ENCODE measurements at regions not wholly inside any gene's neighbourhood (a gene's known extent, or its start where the extent isn't known, plus 50 kb on each side); places are given as distances from the start of the nearest gene placed in this dataset.

- H3K27ac ChIP-seq: no peak overlapping the region
- H3K4me1 ChIP-seq: no peaks in the 10 kb centered on the region
- ATAC-seq (ENCODE audit: low FRiP score in 2 of 2) (no peak), DNase-seq (no peak)
- H3K4me3 ChIP-seq: no peak overlapping the region
- H3K36me3 ChIP-seq: no peaks in the 10 kb centered on the region
- H3K9me3 ChIP-seq: no peaks in the 10 kb centered on the region
- WGBS, 2 donors: 88 to 94% methylated on average over 5 of the region's 5 CpGs
- H3K27me3 ChIP-seq: no peaks in the 10 kb centered on the region
- TF ChIP-seq POLR2AphosphoS5 (IDR thresholded peaks at IDR 0.05) (no peak), CTCF (IDR thresholded peaks at IDR 0.05) (no peak), POLR2A (IDR thresholded peaks at IDR 0.05) (no peak), EP300 (IDR thresholded peaks at IDR 0.05) (no peak)
Observed at GRCh38 chr1:220342853-220343252, 70.6 kb upstream of the RAB3GAP2 start.

GRCh38 chr1:220341126-220341525 is 68.9 kb upstream of the RAB3GAP2 start:
- no peak for DNase-seq
- Histone ChIP-seq H3K36me3 (no peaks in the 10 kb centered on the region), H3K27me3 (no peaks in the 10 kb centered on the region), H3K27ac (no peak overlapping the region), H3K4me3 (no peak overlapping the region), H3K9me3 (no peaks in the 10 kb centered on the region), H3K4me1 (no peaks in the 10 kb centered on the region)
- WGBS, 2 donors: 81 to 86% methylated on average over 1 of the region's 1 CpG
- TF ChIP-seq POLR2AphosphoS5 (IDR thresholded peaks at IDR 0.05) (no peak), POLR2A (IDR thresholded peaks at IDR 0.05) (no peak), CTCF (IDR thresholded peaks at IDR 0.05) (no peak), EP300 (IDR thresholded peaks at IDR 0.05) (no peak)
- ATAC-seq (ENCODE audit: low FRiP score in 2 of 2): no peak

- no peaks in the 10 kb centered on the region for H3K9me3 ChIP-seq
- no peak for ATAC-seq (ENCODE audit: low FRiP score in 2 of 2)
- no peaks in the 10 kb centered on the region for H3K27me3 ChIP-seq
- H3K27ac ChIP-seq: no peak overlapping the region
- no peaks in the 10 kb centered on the region for H3K36me3 ChIP-seq
- TF ChIP-seq CTCF (IDR thresholded peaks at IDR 0.05): no peak
- WGBS, 2 donors: 88 to 94% methylated on average over 1 of the region's 1 CpG
- no peak overlapping the region for H3K4me3 ChIP-seq
- DNase-seq: no peak
- H3K4me1 ChIP-seq: no peaks in the 10 kb centered on the region
Observed at GRCh38 chr1:220339581-220339980, 67.3 kb upstream of the RAB3GAP2 start.

GRCh38 chr1:220338759-220339158 is 66.5 kb upstream of the RAB3GAP2 start:
- H3K36me3 ChIP-seq: no peaks in the 10 kb centered on the region
- no peak for ATAC-seq (ENCODE audit: low FRiP score in 2 of 2)
- no peak overlapping the region for H3K4me3 ChIP-seq
- H3K27me3 ChIP-seq: no peaks in the 10 kb centered on the region
- H3K27ac ChIP-seq: no peak overlapping the region
- TF ChIP-seq EP300 (IDR thresholded peaks at IDR 0.05): no peak
- no peak for TF ChIP-seq CTCF (IDR thresholded peaks at IDR 0.05)
- no peak for TF ChIP-seq POLR2AphosphoS5 (IDR thresholded peaks at IDR 0.05)
- no peak for TF ChIP-seq POLR2A (IDR thresholded peaks at IDR 0.05)
- no peaks in the 10 kb centered on the region for H3K4me1 ChIP-seq
- WGBS, 2 donors: 80% methylated on average over 1 of the region's 1 CpG
- DNase-seq: no peak
- H3K9me3 ChIP-seq: no peaks in the 10 kb centered on the region

- no peak for ATAC-seq (ENCODE audit: low FRiP score in 2 of 2)
- Histone ChIP-seq H3K4me1 (no peaks in the 10 kb centered on the region), H3K4me3 (no peak overlapping the region), H3K27ac (no peak overlapping the region), H3K9me3 (no peaks in the 10 kb centered on the region), H3K36me3 (no peaks in the 10 kb centered on the region), H3K27me3 (no peaks in the 10 kb centered on the region)
- TF ChIP-seq POLR2A (IDR thresholded peaks at IDR 0.05) (no peak), POLR2AphosphoS5 (IDR thresholded peaks at IDR 0.05) (no peak), EP300 (IDR thresholded peaks at IDR 0.05) (no peak), CTCF (IDR thresholded peaks at IDR 0.05) (no peak)
- DNase-seq: no peak
- WGBS, 2 donors: 74% methylated on average over 6 of the region's 6 CpGs
Observed at GRCh38 chr1:220336391-220337031, 64.3 kb upstream of the RAB3GAP2 start.

Measured in upper lobe of left lung (tissue), 6 donors.